IMR-90 (cell line): ENCODE measurements at regions not wholly inside any gene's neighbourhood (a gene's known extent, or its start where the extent isn't known, plus 50 kb on each side); places are given as distances from the start of the nearest gene placed in this dataset.

Experiments used
- ATAC-seq: fragments of 200-7000 bp; cut with Tn5 transposase; 2 replicates; pipeline ENCODE4 v1.9.1; 2020; ENCODE audit warnings: low read depth, mild to moderate bottlenecking, moderate library complexity
- BruUV-seq: library from RNA; stranded (reverse); fragments of 400-500 nt; replicated peaks from 2 replicates; lab custom pipeline; 2021; lab: Mats Ljungman, UMichigan
- CTCF ChIA-PET: fragments of 300-600 bp; formaldehyde crosslinking; extraction: SDS; loops from one replicate; lab custom pipeline; 2021; ENCODE audit warnings: antibody characterized with exemption; lab: Yijun Ruan, JAX
- POLR2A ChIA-PET: fragments of 300-600 bp; sonication (Branson Sonifier 250); formaldehyde crosslinking; loops from one replicate; lab custom pipeline; 2022; ENCODE audit warnings: antibody characterized with exemption; ENCODE audit not compliant: unreplicated experiment; lab: Charles Lee
- DNase-seq: peaks from one replicate; pipeline ENCODE4 v3.0.0; 2013
- H2AFZ ChIP-seq: replicated peaks from 2 replicates; pipeline ENCODE3; 2013; ENCODE audit warnings: low read length, mild to moderate bottlenecking; ENCODE audit not compliant: poor library complexity
- H2AK5ac ChIP-seq: 2 replicates; pipeline ENCODE4 v1.6.1; 2013; ENCODE audit warnings: low read depth, low read length, inconsistent platforms
- H2AK9ac ChIP-seq: replicated peaks from 2 replicates; pipeline ENCODE3; 2013; ENCODE audit warnings: mild to moderate bottlenecking, low read depth, low read length, moderate library complexity; ENCODE audit not compliant: poor library complexity
- H2BK120ac ChIP-seq: 2 replicates; pipeline ENCODE4 v1.6.1; 2013; ENCODE audit warnings: low read depth, low read length, inconsistent platforms
- H2BK15ac ChIP-seq: 3 replicates; pipeline ENCODE4 v1.6.1; 2013; ENCODE audit warnings: low read depth, low read length, inconsistent platforms
- H2BK20ac ChIP-seq: 2 replicates; pipeline ENCODE4 v1.6.1; 2013; ENCODE audit warnings: low read depth, mild to moderate bottlenecking, inconsistent platforms, low read length, moderate library complexity
- H2BK5ac ChIP-seq: 2 replicates; pipeline ENCODE4 v1.6.1; 2013; ENCODE audit warnings: mild to moderate bottlenecking, low read depth, low read length, inconsistent platforms; ENCODE audit not compliant: poor library complexity, severe bottlenecking
- H3K14ac ChIP-seq: replicated peaks from 2 replicates; pipeline ENCODE4 v1.6.1; 2013; ENCODE audit warnings: low read depth, low read length, inconsistent platforms
- H3K18ac ChIP-seq: 2 replicates; pipeline ENCODE4 v1.6.1; 2013; ENCODE audit warnings: low read depth, low read length, control low read depth
- H3K23ac ChIP-seq: 2 replicates; pipeline ENCODE4 v1.6.1; 2013; ENCODE audit warnings: low read depth, low read length, inconsistent platforms
- H3K27ac ChIP-seq: 2 replicates; pipeline ENCODE4 v1.5.1; 2013; ENCODE audit warnings: mild to moderate bottlenecking, control low read depth, low read length; ENCODE audit not compliant: insufficient read depth
- H3K27me3 ChIP-seq: 2 replicates; pipeline ENCODE4 v1.6.1; 2013; ENCODE audit warnings: low read length; ENCODE audit not compliant: control insufficient read depth, insufficient read depth
- H3K36me3 ChIP-seq: 2 replicates; pipeline ENCODE4 v1.6.1; 2013; ENCODE audit warnings: low read length, mixed read lengths; ENCODE audit not compliant: control insufficient read depth, insufficient read depth
- H3K4ac ChIP-seq: 2 replicates; pipeline ENCODE4 v1.6.1; 2013; ENCODE audit warnings: low read depth, low read length, inconsistent platforms
- H3K4me1 ChIP-seq: 2 replicates; pipeline ENCODE4 v1.6.1; 2013; ENCODE audit warnings: low read length, mixed read lengths; ENCODE audit not compliant: control insufficient read depth, insufficient read depth
- H3K4me2 ChIP-seq: 2 replicates; pipeline ENCODE4 v1.6.1; 2013; ENCODE audit warnings: low read depth, mild to moderate bottlenecking, control low read depth, low read length, moderate library complexity
- H3K4me3 ChIP-seq: 2 replicates; pipeline ENCODE4 v1.5.1; 2013; ENCODE audit warnings: low read depth, mild to moderate bottlenecking, control low read depth, low read length, moderate library complexity; ENCODE audit not compliant: insufficient read depth
- H3K56ac ChIP-seq: 2 replicates; pipeline ENCODE4 v1.6.1; 2013; ENCODE audit warnings: low read length, inconsistent platforms; ENCODE audit not compliant: insufficient read depth; ENCODE audit errors: extremely low read depth
- H3K79me1 ChIP-seq, 2 experiments: 2 replicates each; pipeline ENCODE4 v1.6.1; 2013; ENCODE audit warnings: low read length in 2 of 2, inconsistent platforms in 1 of 2, low read depth in 1 of 2
- H3K9ac ChIP-seq: 2 replicates; pipeline ENCODE4 v1.6.1; 2013; ENCODE audit warnings: low read depth, low read length, control low read depth
- H3K9me1 ChIP-seq: 2 replicates; pipeline ENCODE4 v1.6.1; 2013; ENCODE audit warnings: low read length, inconsistent platforms; ENCODE audit not compliant: insufficient read depth
- H3K9me3 ChIP-seq: 2 replicates; pipeline ENCODE4 v1.6.1; 2013; ENCODE audit warnings: low read length; ENCODE audit not compliant: control insufficient read depth, insufficient read depth
- H4K20me1 ChIP-seq: 2 replicates; pipeline ENCODE4 v1.6.1; 2013; ENCODE audit warnings: low read length, inconsistent platforms; ENCODE audit not compliant: insufficient read depth
- H4K5ac ChIP-seq: 2 replicates; pipeline ENCODE4 v1.6.1; 2013; ENCODE audit warnings: mild to moderate bottlenecking, low read depth, low read length, control low read depth
- H4K8ac ChIP-seq, 2 experiments: 2 replicates each; pipeline ENCODE4 v1.6.1; 2013; ENCODE audit warnings: low read depth in 2 of 2, low read length in 2 of 2, control low read depth in 1 of 2, inconsistent platforms in 1 of 2
- H4K91ac ChIP-seq: 2 replicates; pipeline ENCODE4 v1.6.1; 2013; ENCODE audit warnings: low read depth, low read length, inconsistent platforms; ENCODE audit not compliant: insufficient read depth
- BHLHE40 ChIP-seq: fragments of 150-350 bp; IDR thresholded peaks from 2 replicates; pipeline ENCODE4 v1.6.1; 2016; ENCODE audit warnings: mild to moderate bottlenecking, low read depth, low read length
- CEBPB ChIP-seq: IDR thresholded peaks from 2 replicates; pipeline ENCODE4 v1.6.1; 2012; ENCODE audit warnings: low read depth, low read length, improper control_type of control experiment
- CHD1 ChIP-seq: IDR thresholded peaks from 2 replicates; pipeline ENCODE4 v1.6.1; 2012; ENCODE audit warnings: low read depth, low read length, improper control_type of control experiment
- CTCF ChIP-seq: conservative IDR thresholded peaks from 2 replicates; pipeline ENCODE4 v1.5.1; 2012; ENCODE audit warnings: mild to moderate bottlenecking, low read depth, low read length, improper control_type of control experiment
- ELK1 ChIP-seq: fragments of 150-350 bp; IDR thresholded peaks from 2 replicates; pipeline ENCODE4 v1.6.1; 2016; ENCODE audit warnings: low read depth, mild to moderate bottlenecking, low read length, moderate library complexity, borderline replicate concordance
- FOS ChIP-seq: fragments of 150-350 bp; IDR thresholded peaks from 2 replicates; pipeline ENCODE4 v1.6.1; 2016; ENCODE audit warnings: low read depth, low read length
- MAFK ChIP-seq: IDR thresholded peaks from 2 replicates; pipeline ENCODE4 v1.6.1; 2012; ENCODE audit warnings: low read depth, low read length, improper control_type of control experiment
- MAZ ChIP-seq: IDR thresholded peaks from 2 replicates; pipeline ENCODE4 v1.6.1; 2012; ENCODE audit warnings: low read depth, mild to moderate bottlenecking, low read length, improper control_type of control experiment, moderate library complexity, borderline replicate concordance
- MXI1 ChIP-seq: IDR thresholded peaks from 2 replicates; pipeline ENCODE4 v1.6.1; 2012; ENCODE audit warnings: low read depth, mild to moderate bottlenecking, low read length, moderate library complexity, borderline replicate concordance
- NFE2L2 ChIP-seq: fragments of 150-350 bp; IDR thresholded peaks from 2 replicates; pipeline ENCODE4 v1.6.1; 2016; ENCODE audit warnings: low read depth, mild to moderate bottlenecking, low read length
- POLR2A ChIP-seq: IDR thresholded peaks from 2 replicates; pipeline ENCODE4 v1.6.1; 2012; ENCODE audit warnings: mild to moderate bottlenecking, low read depth, low read length
- RAD21 ChIP-seq: IDR thresholded peaks from 2 replicates; pipeline ENCODE4 v1.6.1; 2012; ENCODE audit warnings: low read length, improper control_type of control experiment
- RCOR1 ChIP-seq: IDR thresholded peaks from 2 replicates; pipeline ENCODE4 v1.6.1; 2012; ENCODE audit warnings: mild to moderate bottlenecking, low read length, improper control_type of control experiment; ENCODE audit not compliant: insufficient replicate concordance
- RFX5 ChIP-seq: IDR thresholded peaks from 2 replicates; pipeline ENCODE4 v1.8.0; 2012; ENCODE audit warnings: low read depth, mild to moderate bottlenecking, low read length, moderate library complexity
- SMC3 ChIP-seq: fragments of 150-350 bp; IDR thresholded peaks from 2 replicates; pipeline ENCODE4 v1.6.1; 2016; ENCODE audit warnings: low read depth, mild to moderate bottlenecking, antibody characterized with exemption, low read length, moderate library complexity
- USF2 ChIP-seq: fragments of 150-350 bp; IDR thresholded peaks from 2 replicates; pipeline ENCODE4 v1.6.1; 2017; ENCODE audit warnings: mild to moderate bottlenecking, antibody characterized with exemption, low read length, low read depth
- WGBS, 2 experiments: methylation state at CpG; one replicate each; pipeline versions ENCODE4 v1.1.5 to v1.1.7; 2013; ENCODE audit warnings: missing lambda C conversion rate in 2 of 2; ENCODE audit not compliant: insufficient read length in 1 of 2; ENCODE audit errors: extremely low coverage in 2 of 2; 5-methylcytosine and 5-hydroxymethylcytosine counted together
- dilution Hi-C: fragments of 300-500 bp; cut with HindIII; formaldehyde crosslinking; loops from one replicate; pipeline ENCODE4 v1.14.3; 2018; ENCODE audit warnings: low sequenced_read_pairs; ENCODE audit not compliant: unreplicated experiment
- in situ Hi-C: fragments of 300-500 bp; cut with MboI; formaldehyde crosslinking; loops from 3 replicates; pipeline ENCODE4 v1.14.3; 2019; ENCODE audit warnings: low sequenced_read_pairs, inconsistent platforms, mixed read lengths
- intact Hi-C: fragments of 100-400 bp; cut with micrococcal nuclease; formaldehyde crosslinking; loops from 2 replicates; pipeline ENCODE4 v1.10.0; 2022

- in situ Hi-C loops, result no loop called here
- ATAC-seq (no peak), DNase-seq (no peak)
- Histone ChIP-seq H3K79me1 (no peaks in the 10 kb centered on the region), H4K91ac (no peak overlapping the region), H2BK15ac (no peak overlapping the region), H3K4me2 (no peak overlapping the region), H2AFZ (no peak overlapping the region), H3K9me1 (no peaks in the 10 kb centered on the region), H4K8ac (no peak overlapping the region), H3K4me1 (no peaks in the 10 kb centered on the region), H3K23ac (no peak overlapping the region), H2BK5ac (no peak overlapping the region), H4K5ac (no peak overlapping the region), H3K4me3 (no peak overlapping the region), H2AK5ac (no peak overlapping the region), H3K9me3 (peaks cover 3% of the 10 kb centered on the region; the same call in 1 of the 2 replicates), H4K20me1 (no peaks in the 10 kb centered on the region), H2AK9ac (no peak overlapping the region), H3K14ac (no peak overlapping the region), H3K4ac (no peak overlapping the region), H2BK120ac (no peak overlapping the region), H3K36me3 (no peaks in the 10 kb centered on the region), H3K27ac (no peak overlapping the region), H3K9ac (no peak overlapping the region), H2BK20ac (no peak overlapping the region), H3K18ac (no peak overlapping the region), H3K27me3 (no peaks in the 10 kb centered on the region), H3K56ac (no peak overlapping the region)
- BruUV-seq, result no TSS peak
- TF ChIP-seq MAZ (no peak), FOS (no peak), RFX5 (no peak), CEBPB (no peak), MAFK (no peak), RCOR1 (no peak), MXI1 (no peak), BHLHE40 (no peak), NFE2L2 (no peak), CTCF (no peak), SMC3 (no peak), RAD21 (no peak), USF2 (no peak), ELK1 (no peak), CHD1 (no peak), POLR2A (no peak)
- WGBS, 2 experiments, result 36% methylated on average over 3 of the region's 6 CpGs; no CpG with 5 or more reads in 1 of the 2 experiments
- intact Hi-C loops, result no loop called here
- dilution Hi-C loops, result no loop called here
- ChIA-PET POLR2A (no interaction called here), CTCF (no interaction called here)
These were observed 197.9 kb downstream of the NXPE2 start for GRCh38 chr11:114876234-114876633.
